AG09319 (cell line): ENCODE measurements at regions not wholly inside any gene's neighbourhood (a gene's known extent, or its start where the extent isn't known, plus 50 kb on each side); places are given as distances from the start of the nearest gene placed in this dataset.

Experiments
- DNase-seq: peaks from one replicate; pipeline ENCODE4 v3.0.0-alpha.2; 2010; ENCODE audit warnings: low read depth; ENCODE audit errors: extremely low read depth
- CTCF ChIP-seq: IDR thresholded peaks from 2 replicates; pipeline ENCODE4 v1.5.1; 2011; ENCODE audit warnings: low read depth, mild to moderate bottlenecking, inconsistent platforms, low read length, moderate library complexity

DNA sequence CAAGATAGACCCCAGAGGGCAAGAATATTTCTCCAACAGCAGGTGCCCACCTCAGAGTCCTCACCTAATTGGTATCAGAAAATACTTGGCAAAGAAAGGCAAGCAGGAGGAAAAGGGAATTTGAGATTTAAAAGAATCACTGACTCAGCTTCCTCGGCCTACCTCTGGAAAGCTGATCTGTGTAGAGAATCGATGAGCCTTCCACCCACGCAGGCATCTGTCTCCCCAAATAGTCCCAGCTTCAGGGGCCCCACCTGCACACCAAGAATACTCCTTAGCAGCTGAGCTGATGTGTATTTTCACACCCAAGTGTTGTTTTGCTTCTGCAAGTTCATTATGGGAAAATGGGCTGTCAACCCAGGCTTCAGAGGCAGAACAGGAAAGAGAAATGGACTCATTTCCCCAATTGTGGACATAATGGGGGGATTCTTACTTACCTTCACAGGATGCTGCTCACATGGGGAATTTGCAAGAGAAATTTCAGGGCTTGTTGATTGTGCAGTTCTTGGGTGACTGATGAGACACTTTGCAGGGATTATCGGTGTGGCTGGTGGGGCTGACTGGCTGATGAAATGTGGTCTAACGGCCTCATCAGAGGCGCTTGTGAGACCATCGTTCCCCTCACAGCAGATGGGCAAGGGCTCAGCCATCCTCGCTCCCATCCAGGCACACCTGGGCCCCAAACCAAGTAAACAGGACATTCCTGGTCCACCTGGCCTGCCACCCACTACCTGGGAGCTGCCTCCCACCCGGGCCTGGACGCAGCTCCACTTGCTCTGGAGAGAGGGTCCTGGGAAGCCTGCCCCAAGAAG, 436.3 kb downstream of the PTPRU start:
- TF ChIP-seq CTCF: no peak

DNA sequence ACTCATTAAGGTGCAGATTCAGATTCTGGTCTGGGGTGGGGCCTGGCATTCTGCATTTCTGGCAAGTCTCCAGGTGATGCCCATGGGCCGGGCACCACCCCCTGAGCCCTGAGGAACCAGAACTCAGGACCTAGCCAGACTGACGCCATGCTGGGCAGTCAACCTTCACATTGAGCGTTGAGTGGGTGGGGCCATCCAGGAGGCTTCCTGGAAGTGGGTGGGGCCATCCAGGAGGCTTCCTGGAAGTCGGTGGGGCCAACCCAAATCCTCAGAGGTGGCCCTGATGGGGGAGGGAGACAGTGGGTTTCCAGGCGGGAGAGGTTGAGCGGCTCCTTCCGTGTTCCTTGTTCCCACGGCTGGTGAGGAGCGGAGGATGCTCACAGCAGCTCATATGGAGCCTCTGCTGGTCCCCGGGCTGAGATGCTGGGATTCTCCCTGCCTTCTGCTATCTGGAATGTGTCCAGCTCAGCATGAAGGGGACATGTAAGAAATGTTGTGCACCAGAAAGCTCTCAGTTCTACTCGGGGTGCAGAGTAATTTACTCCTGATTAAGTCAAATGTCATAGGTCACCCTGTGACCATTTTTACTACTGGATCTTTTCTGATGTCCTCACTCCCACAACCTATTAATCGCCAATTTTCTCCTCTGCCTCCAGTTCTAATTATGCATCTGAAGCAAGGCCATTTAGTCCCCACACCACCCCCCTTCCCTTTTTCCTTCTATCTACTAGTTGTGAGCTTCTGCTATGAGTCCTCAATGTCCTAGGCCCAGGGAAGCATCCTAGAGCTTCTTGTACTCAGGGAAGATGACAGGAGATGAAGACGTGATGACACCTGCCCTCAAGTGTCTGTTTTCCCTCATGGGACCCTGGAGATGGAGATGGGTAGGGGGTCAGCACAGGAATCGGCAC, 435.4 kb downstream of the PTPRU start:
- TF ChIP-seq CTCF: no peak
- DNase-seq: no peak

More for the DNA sequence above, 436.3 kb downstream of the PTPRU start:
- DNase-seq: no peak

- TF ChIP-seq CTCF: no peak
- no peak for DNase-seq
Measured at GRCh38 chr1:29670752-29671151, 434.4 kb downstream of the PTPRU start.

DNA sequence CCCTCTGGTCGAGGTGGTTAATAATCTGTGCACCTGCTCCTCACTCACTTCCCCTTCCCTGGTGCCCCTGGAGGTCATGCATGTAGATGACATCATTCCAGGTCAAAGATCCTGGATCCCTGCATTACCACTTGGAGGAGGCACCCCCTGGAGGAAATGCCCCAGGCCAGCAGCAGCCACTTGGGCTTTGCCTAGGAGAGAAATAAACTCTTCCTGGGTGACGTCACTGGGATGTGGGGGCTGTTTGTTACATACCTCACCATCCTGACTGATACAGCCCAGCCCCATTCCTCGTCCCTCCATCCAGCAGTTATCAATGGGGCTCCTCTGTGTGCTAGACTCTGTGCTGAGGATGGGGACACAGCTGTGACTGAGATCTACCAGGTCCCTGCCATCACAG, 433.6 kb downstream of the PTPRU start:
- TF ChIP-seq CTCF: no peak
- DNase-seq: no peak

DNA sequence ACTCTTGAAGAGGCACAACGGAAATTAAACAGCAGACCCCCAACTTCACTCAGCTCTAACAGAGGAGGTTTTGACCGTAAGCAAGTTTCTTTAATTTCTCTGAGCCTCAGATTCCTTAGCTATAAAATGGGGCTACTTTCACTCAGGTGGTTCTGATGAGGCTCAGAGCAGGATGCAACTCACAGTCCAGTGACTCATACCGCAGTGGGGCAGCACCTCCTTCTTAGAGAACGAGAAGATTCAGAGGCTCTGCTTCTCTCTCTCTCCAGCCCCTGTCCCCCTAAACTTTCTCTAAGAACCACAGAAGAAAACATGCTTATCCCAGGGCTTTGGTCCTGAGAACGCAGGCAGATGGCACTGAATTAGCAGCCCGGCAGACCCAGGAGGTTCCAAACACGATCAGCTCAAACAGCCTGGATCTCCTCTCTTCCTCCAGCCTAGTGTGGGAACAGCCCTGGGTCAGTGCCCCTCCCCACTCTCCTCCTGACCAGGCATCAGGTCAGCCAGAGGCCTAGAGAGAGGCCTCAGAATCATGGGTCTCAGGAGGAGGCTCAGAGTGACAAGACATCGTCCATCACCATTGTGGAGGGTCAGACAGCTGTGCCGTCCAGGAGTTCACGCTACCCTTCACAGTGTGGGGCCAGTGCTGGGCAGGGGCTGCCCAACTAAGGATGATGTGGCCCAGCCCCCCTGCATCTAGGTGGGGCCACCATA, 433.0 kb downstream of the PTPRU start:
- TF ChIP-seq CTCF: no peak
- no peak for DNase-seq

- no peak for TF ChIP-seq CTCF
- no peak for DNase-seq
Measured at GRCh38 chr1:29668551-29669157, 432.3 kb downstream of the PTPRU start.
